Heart right ventricle (tissue), 16 donors: ENCODE measurements at regions not wholly inside any gene's neighbourhood (a gene's known extent, or its start where the extent isn't known, plus 50 kb on each side); places are given as distances from the start of the nearest gene placed in this dataset.

Experiments
- ATAC-seq, 8 donors: fragments of 200-7000 bp; cut with Tn5 transposase; one replicate each; pipeline ENCODE4 v1.9.1; 2020; ENCODE audit warnings: mild to moderate bottlenecking in 8 of 8, moderate library complexity in 8 of 8, moderate number of reproducible peaks in 1 of 8
- DNase-seq, 2 donors: peaks; one replicate each; pipeline ENCODE4 v3.0.0-alpha.2; 2020
- H3K27ac ChIP-seq, 10 donors: fragments of 200-600 bp; sonication (generic) in 2 of 10; one replicate each; pipeline versions ENCODE4 v1.5.0 to v1.8.0; 2020 to 2022; ENCODE audit warnings: mild to moderate bottlenecking in 3 of 10
- H3K27me3 ChIP-seq, 7 donors: fragments of 200-600 bp; one replicate each; pipeline ENCODE4 v1.8.0; 2021 to 2022; ENCODE audit warnings: mild to moderate bottlenecking in 2 of 7
- H3K36me3 ChIP-seq, 9 donors: fragments of 200-600 bp; sonication (generic) in 1 of 9; one replicate each; pipeline versions ENCODE4 v1.5.0 to v1.8.0; 2020 to 2022; ENCODE audit warnings: mild to moderate bottlenecking in 2 of 9
- H3K4me1 ChIP-seq, 9 donors: fragments of 200-600 bp; sonication (generic) in 1 of 9; one replicate each; pipeline versions ENCODE4 v1.5.0 to v1.8.0; 2020 to 2022; ENCODE audit warnings: mild to moderate bottlenecking in 4 of 9
- H3K4me3 ChIP-seq, 10 donors: fragments of 200-600 bp; sonication (generic) in 2 of 10; one replicate each; pipeline versions ENCODE4 v1.5.0 to v1.8.0; 2020 to 2022; ENCODE audit warnings: mild to moderate bottlenecking in 7 of 10, moderate library complexity in 2 of 10
- H3K9me3 ChIP-seq, 11 donors: fragments of 200-600 bp in 10 of 11; sonication (generic) in 2 of 11; one replicate each; pipeline versions ENCODE4 v1.5.0 to v1.8.0; 2013 to 2022; ENCODE audit warnings: mild to moderate bottlenecking in 2 of 11, control low read depth in 1 of 11, moderate library complexity in 1 of 11
- WGBS, 2 donors: extraction: QIAGEN DNeasy Blood & Tissue Kit; methylation state at CpG; one replicate each; pipeline ENCODE4 v1.1.7; 2013; ENCODE audit warnings: inconsistent platforms in 1 of 2; 5-methylcytosine and 5-hydroxymethylcytosine counted together
- intact Hi-C, 10 donors: fragments of 100-400 bp; cut with DNase I; formaldehyde crosslinking; loops; one replicate each; pipeline versions ENCODE4 v1.11.1 to v1.14.2; 2022
- TF ChIP-seq, protein P1 (sequence below), 9 donors: fragments of 200-600 bp; sonication (generic) in 2 of 9; IDR thresholded peaks; one replicate each; pipeline versions ENCODE4 v1.5.0 to v1.8.0; 2021 to 2022; ENCODE audit warnings: antibody characterized with exemption in 9 of 9, mild to moderate bottlenecking in 5 of 9, moderate library complexity in 1 of 9
- donor health status: Arrhythmogenic right ventricular cardiomyopathy.
- donor health status: ischemic (EF 13 %, LVEDD 7.1; RV severe dilation, severe dysfunction).
- donor health status: healthy with polysubstance abuse.
- donor health status: DM: no; HTN: yes; CAD: no.
- donor health status: DM: no; HTN: no; CAD: no.
- donor health status: ischemic (EF 25% LVEDD 6.9; RV normal size, moderate dysfunction).
- donor health status: ischemic (EF 25% LVEDD 5.7; RV mildly dilated, moderate dysfunction).
- donor health status: healthy.
- donor health status: DM: yes; HTN: yes; CAD: no.
- donor health status: Ischemic cardiomyopathy.
- donor health status: ischemic (EF 35%, LVEDD 5.7; RV mildly dilated, moderate dysfunction).
- donor health status: nonischemic (EF 11% LVEDD 7.7; RV severe dilation, severe dysfunction).
- donor health status: DM: yes; HTN: yes; CAD: no.
- donor health status: PGD.
- donor health status: ischemic (EF 29% LVEDD 5.4; RV normal size, mild dysfunction).
- donor health status: nonischemic (EF 23%, LVEDD 6.1; RV moderate dilation, normal function).

DNA sequence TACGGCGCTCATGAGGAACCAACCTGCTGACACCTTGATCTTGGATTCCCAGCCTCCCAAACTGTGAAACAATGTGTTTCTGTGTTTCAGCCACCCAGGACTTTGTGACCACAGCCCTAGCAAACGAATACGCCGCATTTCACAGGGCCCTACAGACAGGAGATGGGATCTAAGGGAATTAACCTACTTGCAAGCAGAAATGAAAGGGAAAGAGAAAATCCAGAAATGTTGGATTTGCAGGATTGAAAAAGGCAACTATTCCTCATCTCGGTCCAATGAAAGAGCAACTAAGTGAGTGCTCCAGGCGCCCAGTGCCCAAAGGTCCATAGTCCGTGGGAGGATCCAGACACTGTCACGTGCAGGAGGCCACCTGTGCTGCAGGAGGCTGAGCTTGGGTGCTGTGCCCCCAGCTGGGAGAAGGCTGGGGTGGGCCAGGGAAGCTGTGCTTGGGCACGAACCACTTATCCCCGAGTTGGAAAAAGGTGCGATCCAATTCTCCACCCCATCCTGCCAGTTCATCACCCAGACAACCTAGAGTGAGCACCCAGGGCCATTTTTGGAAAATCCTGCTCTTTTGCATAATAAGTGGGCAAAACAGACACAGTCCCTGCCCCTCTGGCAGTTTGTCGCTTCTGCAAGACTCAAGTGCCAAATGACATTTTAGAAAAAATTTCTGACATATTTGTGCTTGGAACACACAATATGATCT is 177.9 kb downstream of the C9orf50 start:
- Histone ChIP-seq H3K4me1 (peaks cover 2 to 10% (median 4%) of the 10 kb centered on the region in 9 donors), H3K4me3 (no peak overlapping the region), H3K27ac (no peak overlapping the region), H3K9me3 (peaks cover 0 to 11% (median 0%) of the 10 kb centered on the region in 11 donors), H3K36me3 (no peaks in the 10 kb centered on the region), H3K27me3 (peaks cover 0 to 17% (median 0%) of the 10 kb centered on the region in 7 donors)
- ATAC-seq (no peak), DNase-seq (no peak)
- TF ChIP-seq, protein P1, sequence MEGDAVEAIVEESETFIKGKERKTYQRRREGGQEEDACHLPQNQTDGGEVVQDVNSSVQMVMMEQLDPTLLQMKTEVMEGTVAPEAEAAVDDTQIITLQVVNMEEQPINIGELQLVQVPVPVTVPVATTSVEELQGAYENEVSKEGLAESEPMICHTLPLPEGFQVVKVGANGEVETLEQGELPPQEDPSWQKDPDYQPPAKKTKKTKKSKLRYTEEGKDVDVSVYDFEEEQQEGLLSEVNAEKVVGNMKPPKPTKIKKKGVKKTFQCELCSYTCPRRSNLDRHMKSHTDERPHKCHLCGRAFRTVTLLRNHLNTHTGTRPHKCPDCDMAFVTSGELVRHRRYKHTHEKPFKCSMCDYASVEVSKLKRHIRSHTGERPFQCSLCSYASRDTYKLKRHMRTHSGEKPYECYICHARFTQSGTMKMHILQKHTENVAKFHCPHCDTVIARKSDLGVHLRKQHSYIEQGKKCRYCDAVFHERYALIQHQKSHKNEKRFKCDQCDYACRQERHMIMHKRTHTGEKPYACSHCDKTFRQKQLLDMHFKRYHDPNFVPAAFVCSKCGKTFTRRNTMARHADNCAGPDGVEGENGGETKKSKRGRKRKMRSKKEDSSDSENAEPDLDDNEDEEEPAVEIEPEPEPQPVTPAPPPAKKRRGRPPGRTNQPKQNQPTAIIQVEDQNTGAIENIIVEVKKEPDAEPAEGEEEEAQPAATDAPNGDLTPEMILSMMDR (IDR thresholded peaks at IDR 0.05), result no peak
- intact Hi-C loops, result no loop called here
- 66 to 74% methylated on average over 13 of the region's 13 CpGs for WGBS, 2 donors

DNA sequence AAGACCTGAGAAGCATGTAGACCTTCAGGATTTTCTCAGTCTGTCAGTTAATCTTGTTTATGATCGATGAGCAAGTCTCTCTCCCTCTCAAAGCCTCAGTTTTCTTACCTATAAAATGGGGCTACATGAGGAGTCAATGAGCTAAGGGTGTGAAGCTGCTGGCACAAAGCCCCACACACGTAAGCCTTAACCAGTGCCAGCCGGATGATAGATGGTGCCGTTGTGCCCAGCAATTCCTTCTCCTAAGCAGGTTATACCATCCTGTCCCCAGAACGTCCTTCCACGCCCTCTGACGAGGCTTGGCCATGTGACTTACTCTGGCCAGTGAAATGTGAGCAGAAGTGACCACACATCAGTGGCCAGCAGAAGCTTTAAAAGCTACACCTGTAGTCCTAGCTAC is 179.0 kb downstream of the C9orf50 start:
- Histone ChIP-seq H3K4me1 (peaks cover 5 to 21% (median 12%) of the 10 kb centered on the region in 9 donors), H3K36me3 (no peaks in the 10 kb centered on the region), H3K27me3 (peaks cover 0 to 28% (median 0%) of the 10 kb centered on the region in 7 donors), H3K4me3 (no peak overlapping the region), H3K27ac (no peak overlapping the region), H3K9me3 (peaks cover 0 to 9% (median 0%) of the 10 kb centered on the region in 11 donors)
- WGBS, 2 donors, result 68 to 71% methylated on average over 7 of the region's 7 CpGs
- DNase-seq (no peak), ATAC-seq (no peak)
- TF ChIP-seq, protein P1 (IDR thresholded peaks at IDR 0.05), result no peak
- intact Hi-C loops, result no loop called here

DNA sequence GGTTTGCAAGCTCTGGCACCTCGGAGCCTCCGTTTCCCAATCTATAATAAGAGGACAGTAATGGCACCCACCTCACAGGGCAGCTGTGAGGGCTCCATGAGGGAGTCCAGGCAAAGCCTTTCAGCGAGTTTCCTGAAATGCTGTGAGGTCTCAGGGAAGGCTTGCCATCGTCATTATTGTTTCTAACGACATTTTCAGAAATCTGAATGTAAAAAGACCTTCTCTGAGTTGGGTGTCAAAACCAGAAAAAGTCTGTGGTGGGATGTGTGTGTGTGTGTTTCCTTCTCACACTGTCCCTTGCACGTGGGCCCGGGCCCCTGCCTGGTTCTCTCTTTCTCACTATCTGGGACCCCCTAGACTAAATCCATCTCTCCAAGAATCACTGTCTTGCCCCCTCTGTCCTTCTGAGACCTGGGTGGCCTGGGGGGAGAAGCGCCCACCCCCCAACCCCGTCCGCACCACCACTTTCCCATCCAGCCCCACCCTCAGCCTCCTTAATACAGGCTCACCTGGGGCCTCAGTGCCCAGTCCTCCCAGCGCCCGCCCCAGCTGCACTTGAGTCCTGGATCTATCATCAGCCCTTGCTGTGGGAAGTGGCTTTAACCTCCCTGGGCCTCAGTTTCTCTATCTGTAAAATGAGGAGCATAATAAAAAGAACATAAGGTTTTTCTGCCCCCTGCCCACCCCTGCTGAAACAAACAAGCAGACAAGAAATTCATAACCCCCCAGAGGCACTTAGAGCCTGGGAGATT is 180.3 kb downstream of the C9orf50 start:
- H3K27me3 ChIP-seq, result peaks cover 0 to 40% (median 0%) of the 10 kb centered on the region in 7 donors
- ATAC-seq (no peak), DNase-seq (no peak)
- TF ChIP-seq, protein P1 (IDR thresholded peaks at IDR 0.05), result no peak
- H3K4me3 ChIP-seq, result no peak overlapping the region
- H3K36me3 ChIP-seq, result no peaks in the 10 kb centered on the region
- no peak overlapping the region for H3K27ac ChIP-seq
- peaks cover 5 to 24% (median 18%) of the 10 kb centered on the region in 9 donors for H3K4me1 ChIP-seq
- intact Hi-C loops, result no loop called here
- 76% methylated on average over 12 of the region's 12 CpGs for WGBS, 2 donors
- peaks cover 0 to 4% (median 0%) of the 10 kb centered on the region in 11 donors for H3K9me3 ChIP-seq

DNA sequence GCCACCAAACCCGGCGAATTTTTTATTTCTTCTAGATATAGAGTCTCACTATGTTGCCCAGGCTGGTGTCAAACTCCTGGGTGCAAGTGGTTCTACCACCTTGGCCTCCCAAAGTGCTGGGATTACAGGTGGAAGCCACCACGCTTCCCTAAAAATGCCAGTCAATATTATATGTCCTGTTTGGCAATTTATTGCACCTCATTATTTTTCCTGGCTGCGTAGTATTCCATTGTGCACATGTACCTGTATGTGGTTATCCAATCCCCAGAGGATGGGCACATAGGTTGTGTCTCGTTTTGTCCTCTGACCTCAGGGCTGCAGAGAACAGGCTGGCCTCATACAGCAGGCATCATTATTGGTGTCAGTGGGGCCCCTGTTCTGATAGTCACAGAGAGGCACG is 181.7 kb downstream of the C9orf50 start:
- DNase-seq, result no peak
- TF ChIP-seq, protein P1 (IDR thresholded peaks at IDR 0.05), result no peak
- H3K9me3 ChIP-seq, result peaks cover 0 to 4% (median 0%) of the 10 kb centered on the region in 11 donors
- intact Hi-C loops, result no loop called here
- H3K4me3 ChIP-seq, result no peak overlapping the region
- peaks cover 5 to 24% (median 18%) of the 10 kb centered on the region in 9 donors for H3K4me1 ChIP-seq
- 71 to 75% methylated on average over 6 of the region's 6 CpGs for WGBS, 2 donors
- peaks cover 0 to 40% (median 0%) of the 10 kb centered on the region in 7 donors for H3K27me3 ChIP-seq
- no peak overlapping the region for H3K27ac ChIP-seq
- no peak for ATAC-seq
- no peaks in the 10 kb centered on the region for H3K36me3 ChIP-seq
